Activated CD4-positive, alpha-beta memory T cell treated with anti-CD3 and anti-CD28 coated beads for 36 hours (primary cell): ENCODE measurements at regions not wholly inside any gene's neighbourhood (a gene's known extent, or its start where the extent isn't known, plus 50 kb on each side); places are given as distances from the start of the nearest gene placed in this dataset.
"Not testable (repeated sequence)": the region's sequence is repeated elsewhere in the genome, so short reads cannot be mapped to it uniquely, and the experiment has no call there.

ENCODE experiments used
- CTCF ChIA-PET: fragments of 350-600 bp; sonication (Branson Sonifier 250); formaldehyde crosslinking; loops from one replicate; lab custom pipeline; 2021; ENCODE audit warnings: antibody characterized with exemption, inconsistent platforms; lab: Charles Lee
- POLR2A ChIA-PET: fragments of 350-600 bp; sonication (Branson Sonifier 250); formaldehyde crosslinking; loops from one replicate; lab custom pipeline; 2021; ENCODE audit warnings: antibody characterized with exemption; lab: Charles Lee
- DNase-seq: peaks from one replicate; pipeline ENCODE4 v3.0.0-alpha.2; 2020
- H3K27ac Mint-ChIP-seq: one replicate; pipeline ENCODE4 v1.8.0; 2021; ENCODE audit warnings: mixed read lengths
- H3K27me3 Mint-ChIP-seq: one replicate; pipeline ENCODE4 v1.8.0; 2021; ENCODE audit warnings: mixed read lengths
- H3K36me3 Mint-ChIP-seq: one replicate; pipeline ENCODE4 v1.8.0; 2021; ENCODE audit warnings: mixed read lengths
- H3K4me1 Mint-ChIP-seq: one replicate; pipeline ENCODE4 v1.8.0; 2021; ENCODE audit warnings: low read depth, mixed read lengths
- H3K4me3 Mint-ChIP-seq: one replicate; pipeline ENCODE4 v1.8.0; 2021; ENCODE audit warnings: mild to moderate bottlenecking, mixed read lengths
- H3K9me3 Mint-ChIP-seq: one replicate; pipeline ENCODE4 v1.8.0; 2021; ENCODE audit warnings: mixed read lengths
- intact Hi-C: fragments of 100-400 bp; cut with micrococcal nuclease; formaldehyde crosslinking; loops from one replicate; pipeline ENCODE4 v1.15.1; 2023

- intact Hi-C loops, result no loop called here
- Mint-ChIP-seq H3K4me1 (peaks cover 4% of the 10 kb centered on the region), H3K9me3 (no peaks in the 10 kb centered on the region), H3K4me3 (no peak overlapping the region), H3K27me3 (peaks cover 3% of the 10 kb centered on the region), H3K36me3 (no peaks in the 10 kb centered on the region), H3K27ac (no peak overlapping the region)
- CTCF ChIA-PET, result interaction anchor here (0.7 to 3.5 kb wide), 26 partner anchors 9 to 375 kb away, joined by 3 to 52 read pairs (median 4); partner anchors contain the start of gene ABTB2
- DNase-seq, result no peak
- POLR2A ChIA-PET, result interaction anchor here (0.6 kb wide), 1 partner anchor 63 kb away, joined by 5 read pairs; no protein-coding TSS in a partner anchor
These were observed 64.0 kb upstream of the CAPRIN1 start for GRCh38 chr11:33987545-33987944.

DNA sequence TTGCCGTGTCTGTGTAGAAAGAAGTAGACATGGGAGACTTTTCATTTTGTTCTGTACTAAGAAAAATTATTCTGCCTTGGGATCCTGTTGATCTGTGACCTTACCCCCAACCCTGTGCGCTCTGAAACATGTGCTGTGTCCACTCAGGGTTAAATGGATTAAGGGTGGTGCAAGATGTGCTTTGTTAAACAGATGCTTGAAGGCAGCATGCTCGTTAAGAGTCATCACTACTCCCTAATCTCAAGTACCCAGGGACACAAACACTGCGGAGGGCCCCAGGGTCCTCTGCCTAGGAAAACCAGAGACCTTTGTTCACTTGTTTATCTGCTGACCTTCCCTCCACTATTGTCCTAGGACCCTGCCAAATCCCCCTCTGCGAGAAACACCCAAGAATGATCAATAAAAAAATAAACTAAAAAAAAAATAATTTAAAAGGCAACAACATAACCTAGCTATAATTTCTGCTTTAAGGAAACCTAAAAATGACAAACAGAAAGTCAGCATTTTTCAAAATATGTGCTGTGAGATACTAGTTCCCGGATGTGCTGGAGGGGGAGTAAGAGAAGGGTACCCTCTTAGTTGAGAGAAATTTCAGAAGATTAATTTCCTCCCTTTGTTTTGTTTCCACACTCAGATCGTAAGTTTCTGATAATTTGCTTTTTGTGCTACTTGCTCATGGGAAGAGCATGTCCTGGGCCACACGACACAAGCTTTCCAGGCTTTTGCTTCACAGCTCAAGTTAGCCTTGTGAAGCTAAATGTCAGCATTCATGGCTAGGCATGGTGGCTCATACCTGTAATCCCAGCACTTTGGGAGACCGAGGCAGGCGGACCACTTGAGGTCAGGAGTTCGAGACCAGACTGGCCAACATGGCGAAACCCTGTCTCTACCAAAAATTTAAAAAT is 64.7 kb upstream of the CAPRIN1 start:
- H3K9me3 Mint-ChIP-seq, H3K36me3 Mint-ChIP-seq, H3K4me3 Mint-ChIP-seq, DNase-seq, intact Hi-C loops, POLR2A ChIA-PET, H3K27me3 Mint-ChIP-seq, H3K27ac Mint-ChIP-seq, H3K4me1 Mint-ChIP-seq: not testable (repeated sequence)
- CTCF ChIA-PET, result interaction anchor here (0.7 to 3.5 kb wide), 15 partner anchors 8 to 371 kb away, joined by 3 to 52 read pairs (median 4); partner anchors contain the start of gene ABTB2

DNA sequence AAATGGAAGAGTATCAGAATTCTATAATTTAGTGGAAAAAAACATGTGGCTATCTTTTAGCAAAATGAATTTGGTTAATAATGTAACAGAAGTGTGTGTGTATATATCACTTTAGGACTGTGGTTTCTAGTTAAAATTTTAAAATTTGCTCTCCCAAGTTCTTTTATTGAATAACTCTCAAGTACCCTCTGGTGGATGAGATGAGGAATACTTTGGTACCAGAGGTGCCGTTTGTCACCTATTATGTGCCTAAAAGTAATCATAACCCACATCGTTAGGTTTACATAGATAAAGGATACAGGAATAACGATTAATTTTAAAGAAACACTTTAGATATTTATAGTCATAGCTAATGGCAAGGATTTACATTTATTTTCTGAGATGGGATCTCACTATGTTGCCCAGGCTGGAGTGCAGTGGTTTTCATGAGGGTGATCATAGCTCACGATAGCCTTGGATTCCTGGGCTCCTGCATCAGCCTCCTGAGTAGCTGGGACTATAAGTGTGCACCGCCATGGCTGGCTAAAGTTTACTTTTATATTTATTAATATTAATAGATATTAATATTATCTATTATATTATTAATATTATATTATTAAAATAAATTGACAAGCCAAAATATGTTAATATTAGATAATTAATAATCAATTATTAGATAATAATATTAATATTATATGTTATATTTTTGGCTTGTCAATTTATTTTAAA is 66.7 kb upstream of the CAPRIN1 start:
- Mint-ChIP-seq H3K27ac (no peak overlapping the region), H3K4me1 (no peaks in the 10 kb centered on the region), H3K9me3 (no peaks in the 10 kb centered on the region), H3K4me3 (no peak overlapping the region), H3K27me3 (peaks cover 12% of the 10 kb centered on the region), H3K36me3 (no peaks in the 10 kb centered on the region)
- CTCF ChIA-PET, result interaction anchor here (0.6 to 1.0 kb wide), 3 partner anchors 10 to 177 kb away, joined by 3 to 7 read pairs (median 3); no protein-coding TSS in a partner anchor
- intact Hi-C loops, result no loop called here
- POLR2A ChIA-PET, result no interaction called here
- no peak for DNase-seq

GRCh38 chr11:33982661-33983060 is 68.9 kb upstream of the CAPRIN1 start:
- H3K4me3 Mint-ChIP-seq, result no peak overlapping the region
- ChIA-PET CTCF (interaction anchor here (0.6 to 1.5 kb wide), 2 partner anchors 17 to 124 kb away, joined by 3 to 4 read pairs; no protein-coding TSS in a partner anchor), POLR2A (no interaction called here)
- H3K27ac Mint-ChIP-seq, result no peak overlapping the region
- H3K9me3 Mint-ChIP-seq, result no peaks in the 10 kb centered on the region
- H3K27me3 Mint-ChIP-seq, result peaks cover 9% of the 10 kb centered on the region
- H3K36me3 Mint-ChIP-seq, result no peaks in the 10 kb centered on the region
- no peaks in the 10 kb centered on the region for H3K4me1 Mint-ChIP-seq
- intact Hi-C loops, result no loop called here
- DNase-seq, result no peak

- DNase-seq, result no peak
- H3K4me3 Mint-ChIP-seq, result no peak overlapping the region
- H3K36me3 Mint-ChIP-seq, result no peaks in the 10 kb centered on the region
- POLR2A ChIA-PET, result no interaction called here
- H3K4me1 Mint-ChIP-seq, result no peaks in the 10 kb centered on the region
- no peak overlapping the region for H3K27ac Mint-ChIP-seq
- intact Hi-C loops, result no loop called here
- H3K9me3 Mint-ChIP-seq, result no peaks in the 10 kb centered on the region
- H3K27me3 Mint-ChIP-seq, result peaks cover 9% of the 10 kb centered on the region
- CTCF ChIA-PET, result interaction anchor here (1.2 to 1.5 kb wide), 2 partner anchors 9 to 124 kb away, joined by 3 to 5 read pairs; no protein-coding TSS in a partner anchor
These were observed 70.6 kb upstream of the CAPRIN1 start for GRCh38 chr11:33980897-33981296.

- no peaks in the 10 kb centered on the region for H3K36me3 Mint-ChIP-seq
- H3K4me3 Mint-ChIP-seq, result no peak overlapping the region
- intact Hi-C loops, result no loop called here
- no peak for DNase-seq
- H3K9me3 Mint-ChIP-seq, result no peaks in the 10 kb centered on the region
- H3K4me1 Mint-ChIP-seq, result no peaks in the 10 kb centered on the region
- ChIA-PET POLR2A (no interaction called here), CTCF (interaction anchor here (2.5 kb wide), 1 partner anchor 9 kb away, joined by 14 read pairs; no protein-coding TSS in a partner anchor)
- H3K27ac Mint-ChIP-seq, result no peak overlapping the region
- peaks cover 11% of the 10 kb centered on the region for H3K27me3 Mint-ChIP-seq
These were observed 73.2 kb upstream of the CAPRIN1 start for GRCh38 chr11:33978376-33978775.

GRCh38 chr11:33977676-33978075 is 73.9 kb upstream of the CAPRIN1 start:
- Mint-ChIP-seq H3K9me3 (no peaks in the 10 kb centered on the region), H3K4me3 (no peak overlapping the region), H3K27me3 (peaks cover 11% of the 10 kb centered on the region), H3K4me1 (no peaks in the 10 kb centered on the region), H3K27ac (no peak overlapping the region), H3K36me3 (no peaks in the 10 kb centered on the region)
- POLR2A ChIA-PET, result no interaction called here
- CTCF ChIA-PET, result interaction anchor here (2.5 kb wide), 1 partner anchor 10 kb away, joined by 14 read pairs; no protein-coding TSS in a partner anchor
- no peak for DNase-seq
- intact Hi-C loops, result no loop called here

DNA sequence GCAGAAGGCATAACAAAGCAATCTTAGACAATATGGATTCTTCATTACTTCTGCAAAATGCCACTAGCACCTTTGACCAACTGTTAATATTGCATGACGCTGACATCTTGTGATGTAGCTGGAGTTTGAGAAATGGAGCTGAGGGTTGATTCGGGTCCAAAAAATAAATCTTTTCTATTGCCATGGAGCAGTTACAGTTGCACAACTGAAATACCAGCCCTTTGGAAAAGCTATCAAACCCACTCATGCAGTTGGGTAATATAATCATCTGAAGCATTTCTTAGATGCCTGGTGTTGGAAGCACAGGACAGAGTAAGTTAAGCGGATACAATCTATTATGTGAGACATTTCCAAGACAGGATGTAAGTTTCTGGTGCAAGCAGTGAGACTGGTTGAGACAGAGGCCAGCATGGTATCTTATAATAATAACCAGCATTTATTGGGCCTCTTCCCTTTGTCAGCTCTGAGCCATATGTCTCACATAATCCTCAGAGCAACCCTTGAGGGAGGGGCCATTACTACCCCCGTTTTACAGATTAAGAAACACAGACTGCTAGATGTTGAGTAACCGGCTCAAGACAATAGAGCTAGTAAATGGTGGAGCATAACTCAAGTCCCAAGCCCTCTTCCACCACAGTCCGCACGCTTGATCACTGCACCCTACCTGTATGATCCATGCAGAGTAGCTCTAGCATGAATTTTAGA is 74.9 kb upstream of the CAPRIN1 start:
- no peak overlapping the region for H3K4me3 Mint-ChIP-seq
- H3K4me1 Mint-ChIP-seq, result no peaks in the 10 kb centered on the region
- ChIA-PET POLR2A (no interaction called here), CTCF (interaction anchor here (0.7 kb wide), 1 partner anchor 1508 kb away, joined by 4 read pairs; no protein-coding TSS in a partner anchor)
- intact Hi-C loops, result no loop called here
- no peak for DNase-seq
- H3K9me3 Mint-ChIP-seq, result no peaks in the 10 kb centered on the region
- H3K27me3 Mint-ChIP-seq, result peaks cover 11% of the 10 kb centered on the region
- no peak overlapping the region for H3K27ac Mint-ChIP-seq
- no peaks in the 10 kb centered on the region for H3K36me3 Mint-ChIP-seq

DNA sequence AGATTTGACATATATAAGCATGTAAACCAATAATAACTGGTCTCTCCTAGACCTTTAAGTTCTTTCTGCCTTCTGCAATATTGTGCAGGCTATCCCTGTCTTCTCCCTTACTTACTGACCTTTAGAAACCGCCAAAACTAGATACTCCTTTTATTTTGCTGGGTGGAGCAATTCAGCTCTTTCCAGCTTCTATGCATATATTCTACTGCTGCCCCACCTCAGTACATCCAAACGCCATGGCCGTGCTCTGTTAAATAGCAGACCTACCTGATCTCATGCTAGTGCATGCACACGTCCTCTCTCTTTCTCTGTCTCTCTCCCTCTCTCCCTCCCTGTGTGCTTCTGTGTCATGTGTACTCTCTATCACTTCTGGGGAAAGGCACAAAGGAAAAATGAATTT is 76.7 kb upstream of the CAPRIN1 start:
- POLR2A ChIA-PET, result no interaction called here
- Mint-ChIP-seq H3K4me3 (no peak overlapping the region), H3K27ac (no peak overlapping the region), H3K4me1 (no peaks in the 10 kb centered on the region), H3K9me3 (no peaks in the 10 kb centered on the region), H3K36me3 (no peaks in the 10 kb centered on the region), H3K27me3 (peaks cover 6% of the 10 kb centered on the region)
- intact Hi-C loops, result no loop called here
- CTCF ChIA-PET, result interaction anchor here (1.1 to 2.5 kb wide), 2 partner anchors 13 to 117 kb away, joined by 3 to 10 read pairs; no protein-coding TSS in a partner anchor
- no peak for DNase-seq

GRCh38 chr11:33971530-33971929 is 79.7 kb upstream of the LMO2 start:
- H3K4me3 Mint-ChIP-seq, POLR2A ChIA-PET, H3K4me1 Mint-ChIP-seq, H3K27ac Mint-ChIP-seq, H3K36me3 Mint-ChIP-seq, H3K27me3 Mint-ChIP-seq, DNase-seq, H3K9me3 Mint-ChIP-seq: not testable (repeated sequence)
- CTCF ChIA-PET, result interaction anchor here (0.9 to 2.8 kb wide), 5 partner anchors 17 to 137 kb away, joined by 5 to 27 read pairs (median 8); no protein-coding TSS in a partner anchor
- intact Hi-C loops, result loop anchor here (2.0 kb wide), 1 partner anchor 113 kb away; no protein-coding TSS in a partner anchor

DNA sequence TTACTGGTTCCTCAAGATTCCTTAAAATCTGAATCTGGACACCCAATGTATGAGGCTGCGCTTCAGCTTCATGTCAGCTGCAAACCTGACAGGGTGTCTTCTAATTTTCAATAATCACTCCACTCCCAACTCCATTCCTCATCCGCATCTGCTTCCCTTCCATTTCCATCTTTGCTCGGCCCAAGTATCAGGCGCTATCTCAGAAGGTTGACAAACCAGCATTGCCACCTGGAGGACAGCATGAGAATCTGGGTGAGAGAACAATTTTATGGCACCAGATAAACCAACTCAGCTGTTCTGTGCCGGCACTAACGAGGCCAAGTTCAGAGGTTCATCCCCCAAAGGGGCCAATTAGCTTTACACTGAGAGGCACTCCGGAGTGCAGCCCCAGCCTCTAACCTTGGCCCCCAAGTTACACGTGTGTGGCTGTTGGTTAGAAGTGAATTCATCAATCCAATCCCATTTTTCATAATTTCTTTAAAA is 79.1 kb upstream of the LMO2 start:
- Mint-ChIP-seq H3K27ac (no peak overlapping the region), H3K9me3 (no peaks in the 10 kb centered on the region), H3K27me3 (peaks cover 10% of the 10 kb centered on the region), H3K4me1 (no peaks in the 10 kb centered on the region), H3K36me3 (no peaks in the 10 kb centered on the region), H3K4me3 (no peak overlapping the region)
- CTCF ChIA-PET, result interaction anchor here (0.9 to 2.8 kb wide), 7 partner anchors 17 to 497 kb away, joined by 3 to 27 read pairs (median 6); no protein-coding TSS in a partner anchor
- intact Hi-C loops, result loop anchor here (2.0 kb wide), 1 partner anchor 112 kb away; no protein-coding TSS in a partner anchor
- POLR2A ChIA-PET, result no interaction called here
- peak; percentile 17 for DNase-seq
